GM18867 (cell line): ENCODE measurements at regions not wholly inside any gene's neighbourhood (a gene's known extent, or its start where the extent isn't known, plus 50 kb on each side); places are given as distances from the start of the nearest gene placed in this dataset.
"Not testable (repeated sequence)": the region's sequence is repeated elsewhere in the genome, so short reads cannot be mapped to it uniquely, and the experiment has no call there.

Source experiments
- ATAC-seq: cut with Tn5 transposase; IDR thresholded peaks from one replicate; pipeline ENCODE4 v1.9.1; 2021; ENCODE audit warnings: mild to moderate bottlenecking, moderate library complexity; ENCODE audit not compliant: unreplicated experiment

DNA sequence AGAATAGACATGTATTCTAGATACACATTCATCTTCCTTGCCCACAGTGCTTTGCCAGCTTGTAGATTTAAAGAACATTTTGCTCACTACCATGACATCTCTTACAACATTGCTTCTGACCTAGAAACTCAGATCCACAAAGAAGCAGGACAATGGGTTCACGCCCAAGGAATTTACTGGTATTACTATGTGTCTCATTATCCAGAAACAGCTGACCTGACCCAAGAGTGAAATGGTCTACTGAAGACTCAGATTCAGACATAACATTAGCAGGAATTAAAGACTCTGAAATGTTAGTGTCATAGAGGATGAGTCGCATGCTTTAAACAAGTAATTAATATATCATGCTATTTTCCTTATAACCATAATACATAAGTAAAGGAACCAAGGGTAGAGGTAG lies 731.4 kb downstream of the GALC start:
- ATAC-seq, result no peak

DNA sequence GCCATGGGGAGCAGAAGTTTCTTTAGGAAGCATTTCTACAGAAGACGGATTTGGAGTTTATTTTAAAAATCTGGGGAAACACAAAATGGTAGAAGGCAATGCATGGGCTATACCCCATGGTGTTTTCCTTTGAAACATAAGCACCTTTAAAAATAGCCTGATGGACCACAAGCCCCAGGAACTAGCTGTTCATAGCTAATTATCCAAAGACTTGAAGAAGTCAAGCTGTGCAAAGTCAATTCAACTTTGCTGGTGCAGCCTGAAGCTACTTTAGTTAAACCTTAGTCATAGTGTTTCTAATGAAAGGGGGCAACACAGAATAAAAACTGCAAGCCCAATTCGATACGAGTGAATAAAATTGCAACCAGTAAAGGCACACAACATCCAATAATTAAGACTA lies 732.5 kb downstream of the GALC start:
- ATAC-seq, result no peak

DNA sequence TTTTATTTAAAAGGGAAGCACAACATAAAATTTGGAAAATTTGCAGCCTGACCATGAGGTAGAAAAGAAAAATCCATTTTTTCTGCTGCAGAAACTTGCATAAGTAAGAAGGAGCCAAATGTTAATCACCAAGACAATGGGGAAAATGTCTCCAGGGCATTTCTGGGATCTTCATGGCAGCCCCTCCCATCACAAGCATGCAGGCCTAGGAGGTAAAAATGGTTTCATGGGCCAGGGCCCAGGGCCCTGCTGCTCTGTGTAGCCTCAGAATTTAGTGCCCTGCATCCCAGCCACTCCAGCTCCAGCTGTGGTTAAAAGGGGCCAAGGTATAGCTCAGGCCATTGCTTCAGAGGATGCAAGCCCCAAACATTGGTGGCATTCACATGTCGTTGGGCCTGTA lies 735.6 kb downstream of the GALC start:
- no peak for ATAC-seq

DNA sequence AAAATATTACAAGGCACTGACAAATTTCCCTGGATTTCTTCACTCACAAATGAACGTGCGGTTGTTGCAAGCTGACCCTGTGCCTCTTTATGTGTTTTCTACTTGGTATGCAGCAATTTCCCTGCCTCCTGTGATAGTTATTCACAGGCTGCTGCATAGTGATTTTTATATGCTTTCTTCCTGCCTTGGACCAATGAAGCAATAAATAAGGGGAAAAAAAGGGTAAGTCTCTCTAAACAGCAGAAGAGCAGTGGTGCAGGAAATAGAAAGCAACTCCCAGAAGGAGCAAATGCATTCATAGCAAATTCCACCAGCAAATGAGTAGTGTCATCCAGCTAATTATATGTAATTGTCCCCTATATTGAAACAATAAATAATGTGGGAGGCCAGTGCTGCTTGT lies 737.9 kb downstream of the GALC start:
- ATAC-seq, result no peak

DNA sequence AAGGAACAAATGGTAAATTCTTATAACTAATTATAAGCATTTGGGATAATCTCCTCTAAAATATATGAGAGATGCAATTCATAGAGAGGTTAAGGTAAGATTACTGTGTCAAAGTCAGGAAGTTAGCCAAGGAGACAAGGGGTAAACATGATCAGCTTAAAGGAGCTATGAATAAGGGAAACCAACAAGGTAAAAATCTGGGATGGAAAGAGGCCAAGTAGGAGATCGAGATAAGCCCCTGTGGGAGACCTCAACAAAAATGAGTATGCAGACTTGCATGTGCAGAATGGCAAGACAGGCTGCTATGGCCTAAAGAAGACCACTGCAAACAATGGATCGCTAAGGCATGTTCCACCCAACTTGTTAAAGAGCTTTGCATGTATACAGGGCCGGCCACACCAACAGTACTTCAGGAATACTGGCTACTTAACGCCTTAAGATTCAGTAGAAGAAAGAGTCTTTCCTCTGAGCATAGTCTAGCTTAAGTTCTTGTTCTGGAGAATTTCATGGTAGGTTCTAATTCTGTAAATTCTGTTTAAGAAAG lies 738.6 kb downstream of the GALC start:
- no peak for ATAC-seq

DNA sequence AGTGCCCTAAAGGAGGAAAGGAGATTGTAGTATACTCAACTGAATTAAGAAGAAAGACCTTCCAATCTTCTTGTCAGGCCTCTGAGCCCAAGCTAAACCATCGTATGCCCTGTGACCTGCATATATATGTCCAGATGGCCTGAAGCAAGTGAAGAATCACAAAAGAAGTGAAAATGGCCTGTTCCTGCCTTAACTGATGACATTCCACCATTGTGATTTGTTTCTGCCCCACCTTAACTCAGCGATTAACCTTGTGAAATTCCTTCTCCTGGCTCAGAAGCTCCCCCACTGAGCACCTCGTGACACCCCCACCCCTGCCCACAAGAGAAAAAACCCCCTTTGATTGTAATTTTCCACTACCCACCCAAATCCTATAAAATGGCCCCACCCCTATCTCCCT lies 739.2 kb downstream of the GALC start:
- ATAC-seq, result not testable (repeated sequence)

DNA sequence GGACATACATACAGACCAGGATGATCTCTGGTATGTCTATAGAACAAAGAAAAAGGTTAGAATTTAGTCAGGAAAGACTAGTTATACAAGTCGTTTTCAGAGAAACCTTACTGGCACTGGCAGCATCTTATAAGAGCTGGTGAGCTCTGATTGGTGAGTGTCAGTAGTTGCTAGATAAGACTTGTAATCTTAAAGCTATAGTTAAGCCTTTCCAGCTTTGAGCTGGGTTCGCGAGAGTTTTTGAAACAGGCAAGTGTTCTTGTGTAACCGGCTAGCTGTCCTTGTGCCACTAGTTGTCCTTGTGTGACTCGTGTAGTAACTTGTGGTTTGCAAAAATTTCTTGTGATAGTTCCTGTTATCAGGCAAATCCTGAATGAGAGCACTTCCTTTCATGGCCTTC lies 740.9 kb downstream of the GALC start:
- no peak for ATAC-seq

DNA sequence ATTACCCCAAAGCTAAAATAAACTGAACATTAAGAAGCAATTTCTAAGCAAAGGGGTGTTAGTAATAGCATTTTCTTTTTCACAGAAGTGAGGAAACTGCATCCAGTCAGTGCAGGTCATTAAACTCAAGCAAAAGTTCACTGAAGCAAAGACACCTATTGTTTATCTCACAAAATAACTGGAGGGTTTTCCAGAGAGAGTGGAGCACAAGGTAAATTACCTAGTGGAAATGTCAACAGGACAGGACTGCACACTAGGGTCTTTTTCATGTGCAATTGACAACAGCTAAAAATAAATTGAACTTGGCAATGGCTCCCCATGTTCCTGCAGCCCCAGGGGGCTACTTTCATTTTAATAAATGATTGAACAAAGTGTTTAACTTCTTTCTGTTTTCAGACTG lies 742.0 kb downstream of the GALC start:
- no peak for ATAC-seq

DNA sequence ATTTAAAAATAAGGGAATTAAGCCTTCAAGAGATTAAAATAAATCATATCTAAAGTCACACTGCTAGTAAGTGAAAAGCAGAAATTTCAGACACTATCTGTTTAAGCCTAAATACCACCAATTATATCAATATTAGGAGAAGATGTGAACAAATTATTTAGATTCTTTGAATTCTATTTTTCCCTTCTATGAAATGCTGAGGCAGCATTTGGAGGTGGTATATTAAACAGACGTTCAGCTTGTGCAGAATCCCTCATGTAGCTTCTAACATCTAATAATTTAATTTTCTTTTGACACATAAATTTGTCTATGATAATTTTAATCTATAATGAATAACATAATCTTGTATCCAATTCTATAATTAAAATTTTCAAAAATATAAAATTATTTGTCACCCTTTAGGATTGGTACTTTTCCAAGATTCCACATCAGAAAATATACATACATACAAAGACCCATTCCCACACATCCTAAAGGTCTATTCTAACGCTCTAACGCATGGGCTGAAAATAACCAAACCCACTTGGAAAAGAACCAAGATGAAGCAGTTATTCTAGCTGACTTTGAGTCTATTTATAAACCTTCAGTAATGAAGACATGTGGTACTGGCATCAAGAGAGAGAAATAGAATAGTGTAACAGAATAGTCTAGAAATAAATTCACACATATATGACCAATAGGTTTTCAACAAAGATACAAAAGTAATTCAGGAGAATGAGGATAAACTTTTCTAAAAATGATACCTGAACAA lies 751.8 kb downstream of the GALC start:
- ATAC-seq, result no peak

DNA sequence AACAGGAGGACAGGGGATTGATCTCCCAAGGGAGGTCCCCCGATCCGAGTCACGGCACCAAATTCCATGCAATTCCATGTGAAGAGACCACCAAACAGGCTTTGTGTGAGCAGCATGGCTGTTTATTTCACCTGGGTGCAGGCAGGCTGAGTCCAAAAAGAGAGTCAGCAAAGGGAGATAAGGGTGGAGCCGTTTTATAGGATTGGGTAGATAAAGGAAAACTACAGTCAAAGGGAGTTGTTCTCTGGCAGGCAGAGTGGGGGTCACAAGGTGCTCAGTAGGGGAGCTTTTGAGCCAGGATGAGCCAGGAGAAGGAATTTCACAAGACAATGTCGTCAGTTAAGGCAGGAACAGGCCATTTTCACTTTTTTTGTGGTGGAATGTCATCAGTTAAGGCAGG lies 752.7 kb downstream of the GALC start:
- not testable (repeated sequence) for ATAC-seq

DNA sequence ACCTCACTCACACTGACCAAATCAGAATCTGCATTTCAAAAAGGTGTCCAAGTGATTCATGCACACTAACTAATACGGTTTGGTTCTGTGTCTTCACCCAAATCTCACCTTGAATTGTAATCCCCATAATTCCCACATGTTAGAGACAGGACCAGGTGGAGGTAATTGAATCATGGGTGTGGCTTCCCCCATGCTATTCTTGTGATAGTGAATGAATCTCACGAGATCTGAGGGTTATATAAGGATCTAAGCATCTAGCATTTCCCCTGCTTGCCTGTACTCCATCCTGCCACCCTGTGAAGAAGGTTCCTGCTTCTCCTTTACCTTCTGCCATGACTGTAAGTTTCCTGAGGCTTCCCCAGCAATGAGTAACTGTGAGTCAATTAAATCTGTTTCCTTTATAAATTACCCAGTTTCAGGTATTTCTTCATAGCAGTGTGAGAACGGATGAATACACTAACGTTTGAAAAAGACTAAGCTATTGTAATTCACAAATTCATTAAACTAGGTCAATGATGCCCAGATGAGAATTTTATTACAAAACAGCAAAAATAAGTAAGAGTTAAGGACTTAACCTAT lies 759.1 kb downstream of the GALC start:
- no peak for ATAC-seq

DNA sequence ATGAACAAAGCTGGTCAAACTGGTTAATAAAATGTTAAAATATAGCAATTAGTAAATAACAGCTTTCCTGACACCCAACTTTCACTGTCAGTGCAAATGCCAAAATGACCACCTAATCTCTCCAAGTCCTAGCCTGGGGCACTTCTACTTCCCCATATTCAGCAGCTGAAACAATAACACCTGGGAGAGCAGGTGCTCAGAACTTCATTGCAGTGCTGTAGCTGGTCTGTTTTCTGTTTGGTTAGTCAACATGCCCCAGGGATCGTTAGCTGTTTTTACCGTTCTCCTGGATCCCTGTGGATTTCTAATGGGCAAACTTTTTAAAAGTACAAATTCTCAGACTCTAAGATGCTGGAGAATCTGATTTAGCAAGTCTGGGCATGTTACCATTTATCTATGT lies 759.7 kb downstream of the GALC start:
- ATAC-seq, result no peak

DNA sequence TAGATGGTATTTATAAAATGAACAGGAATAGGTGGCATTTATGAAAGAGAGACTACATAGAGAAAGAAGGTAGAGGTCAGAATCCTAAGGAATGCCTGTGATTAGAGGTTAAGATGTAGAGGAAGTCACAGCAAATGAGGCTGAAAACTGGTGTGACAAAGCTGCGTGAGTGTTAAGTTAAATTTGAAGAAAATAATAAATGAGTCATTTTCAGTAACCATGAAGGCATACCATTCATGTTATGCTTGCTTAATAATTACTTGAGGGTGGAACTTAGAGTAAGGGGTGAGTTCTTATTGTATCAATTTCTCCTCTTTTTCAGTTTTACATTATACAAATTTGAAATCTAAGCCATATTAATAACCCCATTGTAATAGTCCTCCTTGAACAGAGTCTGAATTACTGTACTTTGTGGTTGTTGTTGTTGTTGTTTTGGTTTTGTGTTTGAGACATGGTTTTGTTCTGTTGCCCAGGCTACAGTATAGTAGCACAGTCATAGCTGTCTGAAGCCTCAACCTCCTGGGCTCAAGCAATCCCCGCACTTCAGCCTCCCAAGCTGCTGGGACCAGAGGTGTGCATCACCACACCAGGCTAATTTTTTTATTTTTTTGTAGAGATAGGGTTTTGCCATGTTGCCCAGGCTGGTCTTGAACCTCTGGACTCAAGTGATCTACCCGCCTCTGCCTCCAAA lies 761.5 kb downstream of the GALC start:
- no peak for ATAC-seq

DNA sequence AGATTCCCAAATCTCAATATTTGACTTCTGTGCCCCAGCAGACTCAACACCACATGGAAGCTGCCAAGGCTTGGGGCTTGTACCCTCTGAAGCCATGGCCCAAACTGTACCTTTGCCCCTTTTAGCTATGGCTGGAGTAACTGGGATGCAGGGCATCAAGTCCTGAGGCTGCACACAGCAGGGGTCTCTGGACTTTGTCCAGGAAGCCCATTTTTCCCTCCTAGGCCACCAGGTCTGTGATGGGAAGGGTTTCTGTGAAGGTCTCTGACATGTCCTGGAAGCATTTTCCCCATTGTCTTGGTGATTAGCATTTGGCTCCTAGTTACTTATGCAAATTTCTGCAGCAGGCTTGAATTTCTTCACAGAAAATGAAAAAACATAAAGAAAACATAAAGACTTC lies 762.3 kb downstream of the GALC start:
- no peak for ATAC-seq

DNA sequence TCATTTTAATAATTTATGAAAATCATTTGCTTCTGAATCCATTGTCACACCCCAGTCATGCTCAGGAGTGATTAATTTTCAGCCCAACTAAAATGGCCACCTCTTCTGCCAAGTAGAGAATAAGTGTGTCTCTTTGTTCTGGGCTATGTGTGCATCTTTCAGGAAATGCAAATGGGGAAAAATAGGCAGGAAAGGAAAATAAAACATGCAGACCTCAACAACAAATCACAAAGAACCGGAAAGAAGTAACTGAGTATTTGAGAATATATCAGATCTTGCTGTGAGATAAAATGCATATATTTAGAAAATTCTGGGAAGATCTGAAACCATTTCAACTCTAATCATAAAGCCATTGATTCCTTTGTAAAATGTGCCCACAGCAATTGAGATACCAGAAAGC lies 763.9 kb downstream of the GALC start:
- no peak for ATAC-seq

DNA sequence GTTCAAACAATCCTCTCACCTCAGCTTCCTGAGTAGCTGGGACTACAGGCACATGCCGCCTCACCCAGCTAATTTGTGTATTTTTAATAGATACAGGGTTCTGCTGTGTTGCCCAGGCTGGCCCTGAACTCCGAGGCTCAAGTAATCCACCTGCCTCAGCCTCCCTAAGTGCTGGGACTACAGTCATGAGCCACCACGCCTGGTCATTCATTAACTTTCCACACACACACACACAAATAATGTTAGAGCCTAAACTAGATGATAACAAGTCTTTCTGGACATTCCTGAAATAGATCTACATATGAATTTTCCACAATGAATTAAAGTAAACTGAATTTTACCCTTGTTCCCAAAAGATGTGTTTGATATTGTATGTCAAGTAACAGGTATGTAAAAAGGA lies 776.0 kb downstream of the GALC start:
- no peak for ATAC-seq

DNA sequence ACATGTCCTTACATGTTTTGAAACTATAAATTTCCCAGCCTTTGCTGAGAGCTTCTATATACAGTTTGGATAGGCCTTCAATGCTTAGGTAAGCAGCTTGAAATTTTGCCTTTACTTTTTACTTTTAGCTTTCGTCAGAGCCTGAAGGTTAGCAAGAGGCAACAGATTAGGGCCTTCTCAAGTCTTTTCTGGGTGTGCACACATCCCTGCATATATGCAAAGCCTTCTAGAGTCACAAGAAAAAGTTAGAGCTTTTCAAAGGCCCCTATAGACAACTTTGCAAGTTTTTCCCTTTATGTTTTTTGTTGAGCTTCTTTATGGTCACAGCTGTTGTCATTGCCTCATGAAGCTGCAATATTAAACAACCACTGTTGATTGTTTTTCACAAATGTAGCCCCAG lies 778.4 kb downstream of the GALC start:
- ATAC-seq, result no peak

DNA sequence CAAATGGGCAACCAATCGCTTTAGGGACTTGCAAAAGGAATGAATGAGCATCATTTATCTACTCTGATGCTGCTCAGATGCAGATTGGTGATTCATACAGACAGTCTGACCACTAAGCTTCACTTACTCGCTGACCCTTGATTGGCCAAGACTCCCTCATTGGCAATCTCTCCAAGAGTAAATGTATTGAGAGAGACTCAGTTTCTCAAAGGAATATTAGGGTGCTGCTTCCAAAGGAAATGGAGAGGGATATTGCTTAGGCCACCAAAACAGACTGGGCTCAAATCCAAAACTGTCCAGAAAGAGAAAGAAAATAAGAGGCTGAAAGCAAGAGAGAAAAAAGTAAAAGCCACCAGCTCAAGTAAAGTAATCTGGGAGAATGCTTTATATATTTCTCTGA lies 785.2 kb downstream of the GALC start:
- ATAC-seq, result no peak

DNA sequence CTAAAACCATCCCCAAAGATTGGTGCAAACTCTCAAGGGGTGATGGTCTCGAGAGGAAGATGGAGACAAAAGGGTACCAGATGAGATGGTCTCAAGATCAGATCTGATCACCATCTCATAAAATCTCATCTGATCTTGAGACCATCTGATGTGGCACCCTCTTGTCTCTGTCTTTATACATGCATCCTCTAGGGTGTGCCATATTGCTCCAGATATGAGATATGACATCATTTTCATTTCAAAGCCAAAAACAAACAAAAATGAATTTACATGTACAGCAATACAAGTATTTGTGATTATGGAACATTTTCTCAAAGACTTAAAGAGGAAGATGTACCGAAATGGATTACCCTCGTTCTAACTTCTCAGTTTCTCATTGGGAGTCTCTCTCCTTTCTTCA lies 787.2 kb downstream of the GALC start:
- no peak for ATAC-seq

DNA sequence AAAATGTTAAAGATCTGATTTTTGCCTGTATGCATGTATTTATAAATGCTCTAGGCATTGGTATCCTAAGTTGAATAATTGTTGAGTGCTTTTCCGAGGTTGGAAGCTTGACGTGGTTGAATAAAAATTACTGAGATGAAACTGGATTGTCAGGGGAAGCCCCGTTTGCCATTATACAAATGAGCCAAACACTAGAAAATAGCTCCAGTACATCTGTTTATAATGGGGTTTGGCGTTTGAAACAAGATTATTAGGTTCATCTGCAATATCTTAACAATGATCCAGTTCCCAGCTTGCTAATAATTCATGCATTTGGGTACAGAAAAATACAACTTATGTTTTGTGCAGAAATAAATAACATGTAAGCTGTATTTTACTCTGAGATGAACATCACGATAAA lies 789.6 kb downstream of the GALC start:
- no peak for ATAC-seq

DNA sequence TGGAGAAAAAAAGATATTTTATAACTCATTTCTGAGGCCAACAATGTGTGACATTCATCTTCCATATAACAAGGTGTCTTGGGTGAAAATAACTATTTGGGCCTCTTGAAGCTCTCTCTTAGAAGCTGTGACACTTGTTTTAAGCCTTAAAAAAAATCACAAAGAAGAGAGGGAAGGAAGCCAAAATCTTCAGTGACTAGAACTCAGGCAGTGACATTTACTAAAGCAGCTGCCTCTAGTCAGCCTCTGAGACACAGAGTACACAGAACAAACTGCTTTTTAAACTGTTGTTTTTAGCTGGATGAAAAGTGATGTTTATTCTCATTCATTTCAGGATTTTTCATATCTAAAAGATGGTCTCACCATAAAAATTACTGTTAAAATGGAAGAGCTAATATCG lies 793.6 kb downstream of the GALC start:
- no peak for ATAC-seq

DNA sequence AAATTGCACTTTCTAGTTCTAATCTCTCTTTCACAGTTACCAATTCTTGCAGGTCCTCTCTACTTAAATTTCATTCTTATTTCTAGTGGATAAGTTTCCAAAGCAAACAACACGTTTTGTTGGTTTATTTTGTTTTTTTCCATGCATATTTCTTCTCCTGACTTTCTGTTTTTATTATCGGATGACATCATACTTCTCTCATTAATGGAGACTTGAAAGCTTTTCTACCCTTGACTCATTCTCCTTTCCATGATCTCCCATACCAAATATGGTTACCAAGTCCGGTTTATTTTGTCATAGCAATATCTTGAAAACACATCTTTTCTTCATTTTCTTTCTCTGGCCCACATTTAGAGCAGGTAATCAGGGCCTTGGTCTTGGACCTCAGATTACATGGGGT lies 796.5 kb downstream of the GALC start:
- ATAC-seq, result no peak
